GM12892 (cell line): ENCODE measurements at regions not wholly inside any gene's neighbourhood (a gene's known extent, or its start where the extent isn't known, plus 50 kb on each side); places are given as distances from the start of the nearest gene placed in this dataset.

Experiments
- DNase-seq: peaks from one replicate; pipeline ENCODE4 v3.0.0; 2011; ENCODE audit not compliant: insufficient read length
- FAIRE-seq: peaks from 2 replicates; lab custom pipeline; 2011; peaks lifted over from hg19 to GRCh38; lab: Jason Lieb, UNC
- POLR2A ChIP-seq: IDR thresholded peaks from 2 replicates; pipeline ENCODE4 v1.6.1; 2011; ENCODE audit warnings: low read depth, low read length, control low read depth
- POLR2AphosphoS5 ChIP-seq: IDR thresholded peaks from 2 replicates; pipeline ENCODE4 v1.6.1; 2011; ENCODE audit warnings: low read depth, low read length, control low read depth
- TAF1 ChIP-seq: IDR thresholded peaks from 2 replicates; pipeline ENCODE4 v1.6.1; 2011; ENCODE audit warnings: low read depth, mild to moderate bottlenecking, control low read depth, low read length, borderline replicate concordance

- TF ChIP-seq POLR2AphosphoS5 (no peak), POLR2A (no peak), TAF1 (no peak)
Measured at GRCh38 chr14:86646696-86647690, 1117.0 kb downstream of the FLRT2 start.

GRCh38 chr14:86646125-86646524, 1116.2 kb downstream of the FLRT2 start:
- TF ChIP-seq POLR2A (no peak), POLR2AphosphoS5 (no peak), TAF1 (no peak)
- DNase-seq (no peak), FAIRE-seq (no peak)

More at GRCh38 chr14:86646696-86647690, 1117.0 kb downstream of the FLRT2 start:
- no peak for DNase-seq
- FAIRE-seq, result no peak

- DNase-seq, result no peak
- no peak for TF ChIP-seq POLR2A
- TF ChIP-seq POLR2AphosphoS5, result no peak
- TF ChIP-seq TAF1, result no peak
- FAIRE-seq, result no peak
Measured at GRCh38 chr14:86641310-86641709, 1111.4 kb downstream of the FLRT2 start.

DNA sequence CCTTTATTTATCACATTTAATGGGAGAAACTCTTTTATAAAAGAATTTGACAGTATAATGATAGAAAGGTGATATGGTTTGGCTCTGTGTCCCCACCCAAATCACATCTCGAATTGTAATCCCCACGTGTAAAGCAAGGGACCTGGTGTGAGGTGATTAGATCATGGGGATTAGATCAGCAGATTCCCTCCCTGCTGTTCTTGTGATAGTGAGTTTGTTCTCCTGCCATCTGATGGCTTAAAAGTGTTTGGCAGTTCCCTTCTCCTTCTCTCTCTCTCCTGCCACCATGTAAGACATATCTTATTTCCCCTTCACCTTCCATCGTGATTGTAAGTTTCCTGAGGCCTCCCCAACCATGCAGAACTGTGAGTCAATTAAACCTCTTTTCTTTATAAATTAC, 1110.3 kb downstream of the FLRT2 start:
- TF ChIP-seq POLR2A (no peak), TAF1 (no peak), POLR2AphosphoS5 (no peak)
- FAIRE-seq, result no peak
- DNase-seq, result no peak

- DNase-seq (no peak), FAIRE-seq (no peak)
- TF ChIP-seq TAF1, result no peak
- TF ChIP-seq POLR2A, result no peak
- no peak for TF ChIP-seq POLR2AphosphoS5
Measured at GRCh38 chr14:86639666-86640065, 1109.7 kb downstream of the FLRT2 start.

DNA sequence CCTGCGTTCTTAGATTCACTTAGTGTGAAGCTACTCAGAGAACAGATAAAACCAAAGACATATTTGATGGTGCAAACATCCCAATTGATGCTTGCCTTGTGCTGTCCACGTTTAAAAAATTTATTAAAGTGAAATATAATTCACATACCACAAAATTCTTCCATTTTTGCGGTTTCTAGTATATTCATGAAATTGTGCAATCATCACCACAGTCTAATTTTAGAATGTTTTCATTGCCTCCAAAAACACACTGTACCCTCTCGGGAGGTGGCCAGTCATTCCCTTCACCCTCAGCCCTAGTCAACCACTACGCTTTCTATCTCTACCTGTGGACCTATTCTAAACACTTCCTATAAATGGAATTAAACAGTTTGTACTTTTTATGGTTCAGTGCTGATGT, 1109.2 kb downstream of the FLRT2 start:
- TF ChIP-seq POLR2AphosphoS5, result no peak
- no peak for TF ChIP-seq POLR2A
- no peak for TF ChIP-seq TAF1
- FAIRE-seq (no peak), DNase-seq (no peak)

- no peak for TF ChIP-seq TAF1
- no peak for DNase-seq
- no peak for FAIRE-seq
Measured at GRCh38 chr14:86627080-86627479, 1097.1 kb downstream of the FLRT2 start.

- no peak for DNase-seq
- FAIRE-seq, result no peak
- TF ChIP-seq TAF1 (no peak), POLR2A (no peak)
Measured at GRCh38 chr14:86626530-86626929, 1096.6 kb downstream of the FLRT2 start.

DNA sequence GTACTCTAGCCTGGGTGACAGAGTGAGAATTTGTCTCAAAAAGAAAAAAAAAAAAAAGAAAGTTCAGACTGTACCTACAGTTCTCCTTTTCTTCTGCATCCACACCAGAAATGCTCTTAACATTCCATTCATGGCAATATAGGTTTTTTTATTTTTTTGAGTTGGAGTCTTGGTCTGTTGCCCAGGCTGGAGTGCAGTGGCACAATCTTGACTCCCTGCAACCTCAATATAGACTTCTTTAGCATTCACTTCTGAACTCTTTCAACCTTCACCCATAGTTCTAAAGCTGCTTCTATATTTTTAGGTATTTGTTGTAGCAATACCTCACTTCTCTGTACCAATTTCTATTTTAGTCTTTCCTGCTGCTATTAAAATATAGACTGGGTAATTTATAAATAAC, 1095.7 kb downstream of the FLRT2 start:
- no peak for FAIRE-seq
- no peak for TF ChIP-seq POLR2AphosphoS5
- TF ChIP-seq POLR2A, result no peak
- TF ChIP-seq TAF1, result no peak

DNA sequence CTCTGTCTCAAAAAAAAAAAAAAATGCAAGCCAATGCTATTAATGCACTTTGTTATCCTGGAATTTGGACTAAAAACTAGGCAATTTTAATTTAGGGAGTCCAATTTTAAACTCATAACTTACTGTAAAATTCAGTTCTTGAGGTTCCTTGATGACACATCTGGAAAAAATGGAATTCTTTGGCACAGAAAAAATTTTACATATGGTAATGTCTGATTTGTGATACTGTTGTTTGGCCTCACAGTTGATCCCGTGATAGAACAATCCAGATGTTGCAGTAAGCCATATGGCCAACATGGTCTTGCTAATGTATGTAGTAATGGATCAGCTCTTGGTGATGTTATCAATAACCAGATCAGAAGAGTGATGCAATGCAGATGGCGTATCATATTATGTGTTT, 1089.8 kb downstream of the FLRT2 start:
- FAIRE-seq, result no peak
- no peak for TF ChIP-seq TAF1
- TF ChIP-seq POLR2AphosphoS5, result no peak
- no peak for TF ChIP-seq POLR2A
- DNase-seq, result no peak

More for the DNA sequence above, 1095.7 kb downstream of the FLRT2 start:
- DNase-seq, result no peak

DNA sequence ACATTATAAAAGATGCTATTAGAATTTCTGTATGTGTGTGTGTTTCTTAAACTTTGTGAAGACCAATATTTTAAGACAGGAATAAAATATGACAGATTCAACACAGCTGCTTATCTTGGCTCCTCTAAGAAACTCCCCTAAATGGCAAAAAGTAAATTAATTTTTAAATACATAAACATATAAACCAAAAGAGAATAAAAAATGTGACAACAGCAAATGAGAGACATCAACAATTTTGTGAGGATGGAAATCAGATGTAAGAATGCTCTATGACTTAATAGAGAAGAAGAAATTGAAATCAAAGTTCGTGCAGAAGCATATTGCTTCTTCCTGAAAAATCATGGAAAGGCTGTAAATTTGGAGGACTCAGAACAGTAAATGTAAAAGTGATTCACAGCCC, 1083.8 kb downstream of the FLRT2 start:
- FAIRE-seq (no peak), DNase-seq (no peak)
- no peak for TF ChIP-seq POLR2AphosphoS5
- no peak for TF ChIP-seq TAF1
- TF ChIP-seq POLR2A, result no peak

DNA sequence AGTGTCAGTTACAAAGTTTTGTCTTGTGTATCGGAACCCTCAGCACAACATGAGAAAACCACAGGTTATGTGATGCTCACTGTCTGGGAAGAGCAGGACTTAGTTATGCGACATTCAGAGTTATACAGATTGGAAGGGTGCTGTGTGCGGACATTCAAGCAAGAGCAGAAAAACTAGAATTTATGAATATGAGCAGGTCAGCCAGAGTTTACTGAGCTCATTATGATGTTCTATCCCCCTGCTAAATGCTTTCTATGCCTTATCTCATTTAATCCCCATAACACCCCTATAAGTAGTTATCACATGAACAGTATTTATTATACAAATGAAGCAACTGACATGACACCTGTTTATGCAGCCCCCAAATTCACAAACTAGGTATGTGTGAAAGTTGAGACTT, 1083.2 kb downstream of the FLRT2 start:
- FAIRE-seq (no peak), DNase-seq (no peak)
- TF ChIP-seq POLR2AphosphoS5, result no peak

- FAIRE-seq (no peak), DNase-seq (no peak)
- no peak for TF ChIP-seq POLR2AphosphoS5
- no peak for TF ChIP-seq POLR2A
- TF ChIP-seq TAF1, result no peak
Measured at GRCh38 chr14:86604561-86604960, 1074.6 kb downstream of the FLRT2 start.

GRCh38 chr14:86602263-86602662, 1072.3 kb downstream of the FLRT2 start:
- no peak for DNase-seq
- FAIRE-seq, result no peak

More at GRCh38 chr14:86602263-86602662, 1072.3 kb downstream of the FLRT2 start:
- TF ChIP-seq TAF1, result no peak
- no peak for TF ChIP-seq POLR2AphosphoS5
- no peak for TF ChIP-seq POLR2A
